ENCODE measurements at regions not wholly inside any gene's neighbourhood (a gene's known extent, or its start where the extent isn't known, plus 50 kb on each side); places are given as distances from the start of the nearest gene placed in this dataset.

- H3K27ac ChIP-seq (ENCODE audit: low read length), result no peak overlapping the region
- no peak overlapping the region for H3K4me2 ChIP-seq (ENCODE audit: low read depth, low read length)
- no peaks in the 10 kb centered on the region for H3K9me2 ChIP-seq (replicated peaks; ENCODE audit: insufficient read depth, low read length)
- H3K9me3 ChIP-seq (replicated peaks; ENCODE audit: insufficient read depth, low read length), result no peaks in the 10 kb centered on the region
- no peaks in the 10 kb centered on the region for H3K4me1 ChIP-seq (ENCODE audit: low read length)
- no peak for DNase-seq
- H3K9ac ChIP-seq (ENCODE audit: low read length), result no peak overlapping the region
- H4K20me1 ChIP-seq (ENCODE audit: insufficient read depth, low read length), result no peaks in the 10 kb centered on the region
- no peaks in the 10 kb centered on the region for H3K36me3 ChIP-seq (replicated peaks; ENCODE audit: insufficient read depth, low read length)
- no peak for TF ChIP-seq CTCF (IDR thresholded peaks at IDR 0.05; ENCODE audit: low read length)
- TF ChIP-seq EZH2 (optimal IDR thresholded peaks at IDR 0.05; ENCODE audit: low read depth, low read length), result no peak
- no peak for TF ChIP-seq EZH2phosphoT487 (IDR thresholded peaks at IDR 0.05; ENCODE audit: low read length)
- H3K4me3 ChIP-seq (ENCODE audit: low read length), result no peak overlapping the region
- H2AFZ ChIP-seq (ENCODE audit: low read length), result no peak overlapping the region
- H3K27me3 ChIP-seq (replicated peaks; ENCODE audit: insufficient read depth, low read length), result no peaks in the 10 kb centered on the region
- H3F3A ChIP-seq (ENCODE audit: insufficient read depth, low read length), result no peaks in the 10 kb centered on the region
- no peaks in the 10 kb centered on the region for H3K79me2 ChIP-seq (ENCODE audit: low read length)
These were observed 69.3 kb upstream of the SNTG2 start for GRCh38 chr2:881204-881918.

- Histone ChIP-seq H3K79me2 (ENCODE audit: low read length) (no peaks in the 10 kb centered on the region), H3F3A (ENCODE audit: insufficient read depth, low read length) (no peaks in the 10 kb centered on the region), H3K36me3 (replicated peaks; ENCODE audit: insufficient read depth, low read length) (no peaks in the 10 kb centered on the region), H3K9me3 (replicated peaks; ENCODE audit: insufficient read depth, low read length) (no peaks in the 10 kb centered on the region), H3K4me1 (ENCODE audit: low read length) (no peaks in the 10 kb centered on the region), H3K4me2 (ENCODE audit: low read depth, low read length) (no peak overlapping the region), H3K9me2 (replicated peaks; ENCODE audit: insufficient read depth, low read length) (no peaks in the 10 kb centered on the region), H4K20me1 (ENCODE audit: insufficient read depth, low read length) (no peaks in the 10 kb centered on the region), H3K27me3 (replicated peaks; ENCODE audit: insufficient read depth, low read length) (no peaks in the 10 kb centered on the region), H2AFZ (ENCODE audit: low read length) (no peak overlapping the region), H3K27ac (ENCODE audit: low read length) (no peak overlapping the region), H3K4me3 (ENCODE audit: low read length) (no peak overlapping the region), H3K9ac (ENCODE audit: low read length) (no peak overlapping the region)
- DNase-seq, result no peak
- TF ChIP-seq EZH2phosphoT487 (IDR thresholded peaks at IDR 0.05; ENCODE audit: low read length), result no peak
- no peak for TF ChIP-seq CTCF (IDR thresholded peaks at IDR 0.05; ENCODE audit: low read length)
- TF ChIP-seq EZH2 (optimal IDR thresholded peaks at IDR 0.05; ENCODE audit: low read depth, low read length), result no peak
These were observed 70.3 kb upstream of the SNTG2 start for GRCh38 chr2:880201-880970.

GRCh38 chr2:879540-879939, 71.1 kb upstream of the SNTG2 start:
- H3K36me3 ChIP-seq (replicated peaks; ENCODE audit: insufficient read depth, low read length), result no peaks in the 10 kb centered on the region
- H3K4me2 ChIP-seq (ENCODE audit: low read depth, low read length), result no peak overlapping the region
- H3K4me1 ChIP-seq (ENCODE audit: low read length), result no peaks in the 10 kb centered on the region
- TF ChIP-seq EZH2phosphoT487 (IDR thresholded peaks at IDR 0.05; ENCODE audit: low read length), result no peak
- TF ChIP-seq EZH2 (optimal IDR thresholded peaks at IDR 0.05; ENCODE audit: low read depth, low read length), result no peak
- TF ChIP-seq CTCF (IDR thresholded peaks at IDR 0.05; ENCODE audit: low read length), result no peak
- no peak overlapping the region for H3K9ac ChIP-seq (ENCODE audit: low read length)
- no peak overlapping the region for H3K4me3 ChIP-seq (ENCODE audit: low read length)
- H2AFZ ChIP-seq (ENCODE audit: low read length), result no peak overlapping the region
- H3K9me3 ChIP-seq (replicated peaks; ENCODE audit: insufficient read depth, low read length), result no peaks in the 10 kb centered on the region
- no peaks in the 10 kb centered on the region for H3F3A ChIP-seq (ENCODE audit: insufficient read depth, low read length)
- no peak overlapping the region for H3K27ac ChIP-seq (ENCODE audit: low read length)
- H3K79me2 ChIP-seq (ENCODE audit: low read length), result no peaks in the 10 kb centered on the region
- DNase-seq, result no peak
- no peaks in the 10 kb centered on the region for H3K27me3 ChIP-seq (replicated peaks; ENCODE audit: insufficient read depth, low read length)
- H3K9me2 ChIP-seq (replicated peaks; ENCODE audit: insufficient read depth, low read length), result no peaks in the 10 kb centered on the region
- no peaks in the 10 kb centered on the region for H4K20me1 ChIP-seq (ENCODE audit: insufficient read depth, low read length)

Measured in MM.1S (cell line).